BLaER1 treated with 17β-estradiol and CSF1 and Interleukin-3, amounts not matched to agents 10 nM and 100 nM (cell line): ENCODE measurements at regions not wholly inside any gene's neighbourhood (a gene's known extent, or its start where the extent isn't known, plus 50 kb on each side); places are given as distances from the start of the nearest gene placed in this dataset.
A peak's percentile ranks its signal among the peaks of the same experiment; 100 is the strongest.
"Not testable (repeated sequence)": the region's sequence is repeated elsewhere in the genome, so short reads cannot be mapped to it uniquely, and the experiment has no call there.

Experiments used
- H3K27ac ChIP-seq, 11 experiments: shearing (Covaris generic); formaldehyde crosslinking; 2 replicates each; pipeline ENCODE4 v1.8.1; 2022
- H3K27me3 ChIP-seq, 11 experiments: shearing (Covaris generic); formaldehyde crosslinking; 2 replicates each; pipeline ENCODE4 v1.8.1; 2022
- H3K36me3 ChIP-seq, 11 experiments: shearing (Covaris generic); formaldehyde crosslinking; 2 replicates each; pipeline ENCODE4 v1.8.1; 2022
- H3K4me1 ChIP-seq, 10 experiments: shearing (Covaris generic); formaldehyde crosslinking; 2 replicates each; pipeline ENCODE4 v1.8.1; 2022
- H3K4me2 ChIP-seq, 11 experiments: shearing (Covaris generic); formaldehyde crosslinking; 2 replicates each; pipeline ENCODE4 v1.8.1; 2022
- H3K4me3 ChIP-seq, 10 experiments: shearing (Covaris generic); formaldehyde crosslinking; 2 replicates each; pipeline ENCODE4 v1.8.1; 2022
- H3K9ac ChIP-seq, 11 experiments: shearing (Covaris generic); formaldehyde crosslinking; 2 replicates each; pipeline ENCODE4 v1.8.1; 2022
- H3K9me3 ChIP-seq, 11 experiments: shearing (Covaris generic); formaldehyde crosslinking; replicated peaks in 1 of 11; 2 replicates each; pipeline ENCODE4 v1.8.1; 2022
- H4K20me1 ChIP-seq, 11 experiments: shearing (Covaris generic); formaldehyde crosslinking; 2 replicates each; pipeline ENCODE4 v1.8.1; 2022
- Cebpa-rat ChIP-seq, 11 experiments: shearing (Covaris generic); IDR thresholded peaks; 2 replicates each; pipeline ENCODE4 v1.8.1; 2022

DNA sequence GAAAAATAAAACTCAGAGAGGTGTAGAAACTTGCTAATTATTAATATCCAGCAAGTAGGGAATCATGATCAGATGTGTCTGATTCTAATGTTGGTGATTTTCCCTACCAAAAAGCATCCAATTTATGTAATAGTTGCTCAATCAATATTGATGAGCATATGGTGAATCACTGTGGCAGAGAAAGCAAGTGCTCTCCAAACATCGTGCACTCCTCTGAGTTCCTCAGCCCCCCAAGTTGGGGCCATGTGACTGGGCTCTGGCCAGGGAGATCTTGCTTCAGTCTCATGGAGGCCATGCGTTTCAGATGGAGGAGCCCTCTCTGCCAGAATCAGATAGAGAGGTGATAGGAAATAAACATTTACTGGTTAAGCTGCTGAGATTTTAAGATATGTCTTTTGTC, 133.2 kb upstream of the LY86 start:
- H4K20me1 ChIP-seq: no peaks in the 10 kb centered on the region
- peaks cover 0 to 15% (median 0%) of the 10 kb centered on the region in 10 experiments; a peak in 3 of 20 replicates for H3K4me1 ChIP-seq
- H3K27ac ChIP-seq: no peak overlapping the region
- no peaks in the 10 kb centered on the region for H3K36me3 ChIP-seq
- peaks cover 0 to 8% (median 5%) of the 10 kb centered on the region in 11 experiments; a peak in 10 of 22 replicates for H3K9me3 ChIP-seq
- H3K4me3 ChIP-seq: no peak overlapping the region
- no peak for TF ChIP-seq Cebpa-rat (IDR thresholded peaks at IDR 0.05)
- no peak overlapping the region for H3K4me2 ChIP-seq
- H3K27me3 ChIP-seq: no peaks in the 10 kb centered on the region
- H3K9ac ChIP-seq: no peak overlapping the region

DNA sequence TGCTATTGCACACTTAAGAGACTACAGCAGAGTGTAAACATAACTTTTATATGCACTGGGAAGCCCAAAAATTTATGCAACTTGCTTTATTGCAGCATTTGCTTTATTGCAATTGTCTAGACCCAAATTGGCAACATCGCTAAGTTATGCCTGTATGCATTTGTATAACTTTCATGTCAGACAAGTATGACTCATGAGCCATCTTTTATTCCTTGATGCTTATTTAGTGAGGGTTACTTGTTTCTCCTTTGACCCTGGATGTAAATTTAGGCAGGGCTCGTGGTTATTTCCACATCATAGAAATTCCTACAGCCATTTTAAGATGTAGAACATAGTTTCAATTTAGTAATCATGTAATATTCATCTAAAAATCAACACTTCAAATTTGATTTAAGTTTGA, 130.3 kb upstream of the LY86 start:
- Histone ChIP-seq H3K4me2 (no peak overlapping the region), H4K20me1 (no peaks in the 10 kb centered on the region), H3K4me1 (peaks cover 0 to 15% (median 7%) of the 10 kb centered on the region in 10 experiments; a peak in 7 of 20 replicates), H3K9me3 (peaks cover 0 to 9% (median 5%) of the 10 kb centered on the region in 11 experiments; a peak in 10 of 22 replicates), H3K36me3 (no peaks in the 10 kb centered on the region), H3K4me3 (no peak overlapping the region), H3K27me3 (no peaks in the 10 kb centered on the region), H3K9ac (no peak overlapping the region), H3K27ac (no peak overlapping the region)
- no peak for TF ChIP-seq Cebpa-rat (IDR thresholded peaks at IDR 0.05)

DNA sequence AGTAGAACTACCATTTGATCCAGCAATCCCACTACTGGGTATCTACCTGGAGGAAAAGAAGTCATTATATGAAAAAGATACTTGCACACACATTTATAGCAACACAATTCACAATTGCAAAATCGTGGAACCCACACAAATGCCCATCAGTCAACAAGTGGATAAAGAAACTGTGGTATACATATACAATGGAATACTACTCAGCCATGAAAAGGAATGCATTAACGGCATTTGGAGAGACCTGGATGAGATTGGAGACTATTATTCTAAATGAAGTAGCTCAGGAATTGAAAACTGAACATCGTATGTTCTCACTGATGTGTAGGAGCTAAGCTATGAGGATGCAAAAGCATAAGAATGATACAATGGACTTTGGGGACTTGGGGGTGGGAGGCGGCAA, 128.6 kb upstream of the LY86 start:
- H3K36me3 ChIP-seq, H3K4me3 ChIP-seq, H3K4me2 ChIP-seq, H4K20me1 ChIP-seq, H3K9ac ChIP-seq, H3K27ac ChIP-seq, H3K27me3 ChIP-seq: not testable (repeated sequence)
- peaks cover 0 to 15% (median 7%) of the 10 kb centered on the region in 10 experiments; a peak in 7 of 20 replicates for H3K4me1 ChIP-seq
- H3K9me3 ChIP-seq: peaks cover 0 to 16% (median 6%) of the 10 kb centered on the region in 11 experiments; a peak in 11 of 22 replicates

DNA sequence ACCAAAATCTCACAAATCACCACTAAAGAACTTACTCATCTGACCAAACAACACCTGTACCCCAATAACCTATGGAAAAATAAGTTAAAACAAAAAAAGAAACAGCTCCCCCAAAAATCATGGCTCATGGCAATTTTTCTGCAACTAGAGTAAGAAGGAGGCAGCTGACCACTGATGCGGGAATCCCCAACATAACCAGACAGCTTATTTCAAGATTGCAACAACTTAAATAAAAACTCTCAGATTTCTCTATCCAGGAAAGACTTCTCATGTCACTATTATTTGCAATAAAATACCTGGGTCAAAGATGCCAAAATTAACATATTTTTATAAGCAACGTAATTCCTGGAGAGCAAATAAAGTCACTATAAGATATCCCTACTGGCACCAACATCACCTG, 128.1 kb upstream of the LY86 start:
- H3K4me3 ChIP-seq: no peak overlapping the region
- H3K9ac ChIP-seq: no peak overlapping the region
- no peaks in the 10 kb centered on the region for H3K36me3 ChIP-seq
- H3K27ac ChIP-seq: no peak overlapping the region
- H3K9me3 ChIP-seq: peaks cover 0 to 16% (median 6%) of the 10 kb centered on the region in 11 experiments; a peak in 11 of 22 replicates
- H4K20me1 ChIP-seq: no peaks in the 10 kb centered on the region
- peak overlapping the region in 5 of 11 experiments; percentile 21 to 35 (median 32); a peak in 4 of 22 replicates for H3K4me2 ChIP-seq
- H3K4me1 ChIP-seq: peaks cover 0 to 15% (median 7%) of the 10 kb centered on the region in 10 experiments; a peak in 7 of 20 replicates
- TF ChIP-seq Cebpa-rat (IDR thresholded peaks at IDR 0.05): no peak
- no peaks in the 10 kb centered on the region for H3K27me3 ChIP-seq

DNA sequence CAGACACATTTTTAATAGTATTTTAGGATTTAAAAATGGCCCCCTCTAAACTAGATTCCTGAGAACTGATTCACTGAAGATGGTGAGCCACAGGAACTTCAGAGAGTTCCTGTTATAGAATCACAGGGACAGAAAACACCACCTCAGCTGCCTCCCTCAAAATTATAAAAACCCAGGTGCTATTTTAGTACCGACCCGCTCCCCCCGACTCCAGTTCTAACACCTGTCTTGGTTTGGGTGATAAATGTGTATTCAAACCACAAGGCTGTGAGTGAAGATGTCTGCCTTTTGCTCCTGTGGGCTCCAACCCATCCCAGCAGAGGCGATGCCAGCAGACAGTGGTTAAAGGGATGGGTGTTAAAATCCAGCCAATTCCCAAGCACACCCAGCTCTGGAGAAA, 127.4 kb upstream of the LY86 start:
- H3K27me3 ChIP-seq: no peaks in the 10 kb centered on the region
- peaks cover 0 to 16% (median 6%) of the 10 kb centered on the region in 11 experiments; a peak in 11 of 22 replicates for H3K9me3 ChIP-seq
- no peak overlapping the region for H3K4me3 ChIP-seq
- H3K36me3 ChIP-seq: no peaks in the 10 kb centered on the region
- no peaks in the 10 kb centered on the region for H4K20me1 ChIP-seq
- no peak for TF ChIP-seq Cebpa-rat (IDR thresholded peaks at IDR 0.05)
- no peak overlapping the region for H3K9ac ChIP-seq
- peak overlapping the region in 8 of 11 experiments; percentile 2 to 35 (median 24); a peak in 9 of 22 replicates for H3K4me2 ChIP-seq
- H3K27ac ChIP-seq: no peak overlapping the region
- H3K4me1 ChIP-seq: peaks cover 0 to 14% (median 6%) of the 10 kb centered on the region in 10 experiments; a peak in 7 of 20 replicates

DNA sequence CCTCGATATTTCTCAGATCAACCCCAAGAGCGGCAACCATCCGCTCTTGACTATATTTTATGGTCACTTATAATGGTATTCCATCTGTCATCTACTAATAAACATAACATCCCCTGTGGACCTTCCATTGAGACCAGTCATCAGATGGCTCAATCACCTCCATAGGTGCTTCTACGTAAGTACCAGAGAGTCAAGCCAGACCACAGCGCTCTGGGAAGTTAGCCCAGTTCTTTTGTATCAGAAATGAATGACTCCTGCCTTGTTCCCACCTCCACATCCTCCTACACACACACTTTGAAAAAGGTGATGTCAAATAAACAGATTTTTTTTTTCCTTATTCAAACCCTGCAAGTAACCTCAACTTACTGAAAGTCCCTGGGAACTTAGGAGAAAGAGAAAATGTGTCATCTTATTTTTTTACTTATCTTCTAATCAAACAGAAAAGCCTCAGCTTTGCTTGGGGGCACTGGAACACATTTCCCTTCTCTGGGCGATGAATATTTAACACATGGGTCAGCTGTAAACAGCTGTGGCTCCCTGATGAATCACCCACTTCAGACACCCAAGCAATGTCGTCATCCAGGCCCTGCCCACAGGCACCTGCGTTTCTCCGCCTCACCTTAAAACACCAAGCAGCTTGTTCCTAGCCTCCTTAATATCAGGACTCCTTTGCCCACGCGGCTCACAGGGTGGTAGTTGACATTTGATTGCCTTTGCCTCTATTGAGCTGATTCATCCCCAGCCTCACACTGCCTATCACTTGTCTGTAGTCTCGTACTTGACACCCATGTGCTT, 121.4 kb upstream of the LY86 start:
- H3K4me3 ChIP-seq: no peak overlapping the region
- peaks cover 0 to 39% (median 12%) of the 10 kb centered on the region in 10 experiments; a peak in 13 of 20 replicates for H3K4me1 ChIP-seq
- no peaks in the 10 kb centered on the region for H4K20me1 ChIP-seq
- no peak overlapping the region for H3K9ac ChIP-seq
- no peak for TF ChIP-seq Cebpa-rat (IDR thresholded peaks at IDR 0.05)
- H3K9me3 ChIP-seq: peaks cover 7 to 34% (median 14%) of the 10 kb centered on the region in 11 experiments; a peak in 19 of 22 replicates
- no peak overlapping the region for H3K27ac ChIP-seq
- 0 out of 22 replicates have a peak overlapping the region, but pooled peaks of 1 of the 11 experiments have one; percentile 2 for H3K4me2 ChIP-seq
- no peaks in the 10 kb centered on the region for H3K27me3 ChIP-seq
- no peaks in the 10 kb centered on the region for H3K36me3 ChIP-seq

DNA sequence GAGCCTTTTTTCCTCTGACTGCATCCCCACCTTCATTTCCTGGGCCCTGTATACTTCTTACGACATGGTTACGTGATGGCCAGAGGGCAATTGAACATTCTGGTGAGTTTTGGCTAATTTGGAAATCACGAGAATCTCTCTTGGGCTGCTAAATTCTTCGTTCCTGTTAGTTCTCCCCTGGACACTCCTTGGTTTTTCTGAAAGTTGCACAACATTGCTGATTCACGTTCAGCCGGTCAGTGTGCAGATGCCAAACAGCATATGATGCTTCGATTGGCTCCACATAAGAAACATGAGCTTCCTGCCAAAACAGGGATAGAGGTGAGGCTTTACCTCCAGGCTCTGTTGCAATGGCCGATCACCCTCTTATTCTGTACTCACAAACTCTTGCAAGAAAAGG, 119.4 kb upstream of the LY86 start:
- Histone ChIP-seq H3K4me2 (peak overlapping the region in 2 of 11 experiments; percentile 8 to 10; a peak in 2 of 22 replicates), H4K20me1 (no peaks in the 10 kb centered on the region), H3K9ac (no peak overlapping the region), H3K27ac (no peak overlapping the region), H3K4me1 (peaks cover 0 to 47% (median 13%) of the 10 kb centered on the region in 10 experiments; a peak in 13 of 20 replicates), H3K4me3 (no peak overlapping the region), H3K27me3 (no peaks in the 10 kb centered on the region), H3K9me3 (peaks cover 7 to 25% (median 14%) of the 10 kb centered on the region in 11 experiments; a peak in 19 of 22 replicates), H3K36me3 (no peaks in the 10 kb centered on the region)
- peak in 1 of 11 experiments; percentile 10; a peak in 2 of 22 replicates for TF ChIP-seq Cebpa-rat (IDR thresholded peaks at IDR 0.05)

DNA sequence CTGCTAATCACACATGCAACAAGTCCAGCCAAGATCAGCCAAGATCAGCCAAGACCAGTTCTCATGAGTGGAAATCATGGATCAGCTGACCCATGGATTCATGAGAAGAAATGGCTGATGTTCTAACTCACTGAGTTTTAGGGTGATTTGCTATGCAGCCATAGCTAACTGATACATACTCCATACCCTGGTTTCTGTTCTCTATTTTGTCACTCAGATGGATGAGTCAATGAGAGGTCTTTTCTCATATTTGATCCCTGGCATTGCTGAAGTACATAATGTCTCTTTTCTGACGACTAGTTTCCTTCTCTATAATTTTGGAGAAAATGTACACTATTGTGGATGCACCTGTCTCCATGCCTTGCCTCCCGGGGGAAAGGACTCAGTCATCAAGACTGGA, 118.4 kb upstream of the LY86 start:
- Histone ChIP-seq H3K9ac (no peak overlapping the region), H3K4me3 (no peak overlapping the region), H3K27ac (no peak overlapping the region), H3K4me1 (peaks cover 0 to 47% (median 13%) of the 10 kb centered on the region in 10 experiments; a peak in 13 of 20 replicates), H3K9me3 (peaks cover 7 to 25% (median 14%) of the 10 kb centered on the region in 11 experiments; a peak in 19 of 22 replicates), H3K27me3 (no peaks in the 10 kb centered on the region), H3K4me2 (peak overlapping the region in 2 of 11 experiments; percentile 13 to 16; a peak in 2 of 22 replicates), H3K36me3 (no peaks in the 10 kb centered on the region), H4K20me1 (no peaks in the 10 kb centered on the region)
- no peak for TF ChIP-seq Cebpa-rat (IDR thresholded peaks at IDR 0.05)

DNA sequence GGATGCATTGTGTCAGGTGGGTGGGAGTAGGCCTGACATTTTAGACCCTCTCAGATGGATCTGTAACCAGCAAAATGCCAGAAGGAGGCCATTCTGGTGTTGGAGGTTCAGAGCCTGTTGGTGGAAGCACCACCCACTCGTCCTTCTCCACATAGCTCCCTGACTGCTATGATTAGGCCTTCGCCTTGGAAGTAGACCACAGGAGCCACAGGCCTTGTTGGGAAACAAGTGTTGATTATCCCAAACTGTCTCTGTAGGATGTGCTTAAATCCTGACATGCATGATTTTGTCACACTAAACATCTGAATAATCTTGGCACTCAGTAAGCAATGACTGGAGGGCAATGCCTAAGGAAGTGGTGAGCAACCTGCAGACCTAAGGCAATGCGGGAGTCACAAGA, 117.2 kb upstream of the LY86 start:
- Histone ChIP-seq H3K4me3 (no peak overlapping the region), H3K9me3 (peaks cover 7 to 25% (median 14%) of the 10 kb centered on the region in 11 experiments; a peak in 19 of 22 replicates), H3K4me2 (peak overlapping the region in 3 of 11 experiments; percentile 4 to 53 (median 19); a peak in 3 of 22 replicates), H4K20me1 (no peaks in the 10 kb centered on the region), H3K27ac (no peak overlapping the region), H3K9ac (no peak overlapping the region), H3K27me3 (no peaks in the 10 kb centered on the region), H3K4me1 (peaks cover 0 to 56% (median 13%) of the 10 kb centered on the region in 10 experiments; a peak in 13 of 20 replicates), H3K36me3 (no peaks in the 10 kb centered on the region)
- no peak for TF ChIP-seq Cebpa-rat (IDR thresholded peaks at IDR 0.05)
